HL-60/S4 (cell line): ENCODE measurements at regions not wholly inside any gene's neighbourhood (a gene's known extent, or its start where the extent isn't known, plus 50 kb on each side); places are given as distances from the start of the nearest gene placed in this dataset.

Source experiments
- in situ Hi-C: fragments of 300-500 bp; cut with MboI; formaldehyde crosslinking; loops from 2 replicates; pipeline ENCODE4 v1.14.3; 2022; ENCODE audit warnings: low sequenced_read_pairs

- in situ Hi-C loops: no loop called here
These were observed 78.4 kb upstream of the DAB2 start for GRCh38 chr5:39503155-39503554.

DNA sequence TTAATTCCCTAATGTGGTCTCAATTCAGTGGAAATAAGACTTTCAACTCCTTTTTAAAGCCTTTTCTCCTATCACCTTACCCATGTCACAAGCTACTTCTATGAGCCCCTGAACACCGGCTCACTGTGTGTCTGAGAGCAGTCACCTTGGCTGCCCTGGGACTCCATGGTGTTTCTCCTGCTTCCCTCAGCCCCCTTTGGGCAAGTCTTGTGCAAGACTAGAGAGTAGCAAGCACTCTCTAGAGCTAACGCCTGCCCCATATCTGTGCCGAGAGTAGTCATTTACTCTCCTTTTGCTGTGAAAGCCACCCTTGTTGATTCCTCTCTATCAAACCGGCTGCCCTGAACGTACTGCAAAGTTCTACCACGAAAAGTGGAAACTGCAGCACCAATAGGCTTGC is 77.9 kb upstream of the DAB2 start:
- in situ Hi-C loops: no loop called here

GRCh38 chr5:39501397-39501796 is 76.6 kb upstream of the DAB2 start:
- in situ Hi-C loops: no loop called here

DNA sequence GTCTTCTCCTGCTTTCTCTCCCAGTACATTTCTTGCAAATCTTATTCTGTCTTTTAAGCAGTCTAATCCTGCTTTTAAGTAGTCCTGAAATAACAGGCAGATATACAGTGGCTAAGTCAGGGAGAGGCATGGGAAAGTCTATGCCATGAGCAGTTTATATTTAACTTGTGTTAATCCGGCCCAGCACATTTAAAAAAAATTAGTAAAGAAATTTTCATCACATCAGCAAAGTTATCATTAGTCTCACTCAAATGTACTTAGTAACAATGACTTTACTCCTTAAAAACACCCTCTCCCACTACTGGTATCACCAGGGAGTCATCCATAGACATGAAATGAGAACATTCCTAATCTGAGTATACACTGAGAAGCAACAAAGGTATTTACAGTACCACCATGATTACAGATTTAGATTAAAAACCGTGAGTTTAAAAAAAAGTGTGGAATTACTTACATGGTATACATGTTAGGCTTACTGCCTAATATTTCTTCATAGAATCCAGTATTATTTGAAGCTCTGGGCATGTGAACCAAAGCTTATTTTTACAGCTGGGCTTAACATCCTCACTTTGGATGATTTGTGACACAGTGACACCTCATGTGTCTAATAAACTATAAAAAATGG is 75.9 kb upstream of the DAB2 start:
- in situ Hi-C loops: no loop called here

GRCh38 chr5:39498278-39498952 is 73.6 kb upstream of the DAB2 start:
- in situ Hi-C loops: no loop called here

GRCh38 chr5:39497322-39497721 is 72.5 kb upstream of the DAB2 start:
- in situ Hi-C loops: no loop called here

- in situ Hi-C loops: no loop called here
These were observed 70.4 kb upstream of the DAB2 start for GRCh38 chr5:39495227-39495626.

DNA sequence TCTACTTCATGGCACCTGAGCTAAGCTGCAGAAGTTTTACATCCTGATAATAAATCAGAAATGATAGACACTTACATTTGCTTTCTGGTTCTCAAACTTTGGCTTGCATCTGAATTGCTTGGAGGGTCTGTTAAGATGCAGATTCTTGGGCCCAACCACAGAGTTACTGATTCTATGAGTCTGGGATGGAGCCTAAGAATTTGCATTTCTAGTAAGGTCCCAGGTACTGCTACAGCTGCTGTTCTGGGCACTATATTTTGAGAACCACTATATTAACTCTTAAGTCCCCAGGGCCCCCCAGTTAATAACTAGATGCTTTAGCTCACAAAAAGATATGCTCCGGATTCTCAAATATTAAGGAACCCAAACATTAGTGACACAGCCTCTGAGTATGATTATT is 69.8 kb upstream of the DAB2 start:
- in situ Hi-C loops: no loop called here

GRCh38 chr5:39494107-39494510 is 69.3 kb upstream of the DAB2 start:
- in situ Hi-C loops: no loop called here

GRCh38 chr5:39491210-39491609 is 66.4 kb upstream of the DAB2 start:
- in situ Hi-C loops: no loop called here

DNA sequence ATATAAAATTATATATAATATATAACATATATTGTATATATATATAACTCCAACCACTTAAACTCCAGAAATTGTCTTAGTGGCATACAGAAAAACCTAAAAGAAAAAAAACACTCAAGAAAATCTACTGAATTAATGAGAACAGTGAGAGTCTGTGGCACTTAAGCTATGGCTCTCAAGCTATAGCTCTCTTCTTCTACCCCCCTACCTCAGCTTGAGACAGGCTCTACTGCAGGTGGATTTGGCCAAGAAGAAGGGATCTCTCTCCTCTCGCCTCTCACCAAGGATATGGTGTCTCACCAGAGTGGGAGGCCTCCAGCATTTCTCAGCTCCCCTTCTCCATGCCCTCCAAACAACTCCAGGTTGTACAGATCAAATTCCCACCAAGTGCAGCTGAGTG is 64.5 kb upstream of the DAB2 start:
- in situ Hi-C loops: no loop called here

DNA sequence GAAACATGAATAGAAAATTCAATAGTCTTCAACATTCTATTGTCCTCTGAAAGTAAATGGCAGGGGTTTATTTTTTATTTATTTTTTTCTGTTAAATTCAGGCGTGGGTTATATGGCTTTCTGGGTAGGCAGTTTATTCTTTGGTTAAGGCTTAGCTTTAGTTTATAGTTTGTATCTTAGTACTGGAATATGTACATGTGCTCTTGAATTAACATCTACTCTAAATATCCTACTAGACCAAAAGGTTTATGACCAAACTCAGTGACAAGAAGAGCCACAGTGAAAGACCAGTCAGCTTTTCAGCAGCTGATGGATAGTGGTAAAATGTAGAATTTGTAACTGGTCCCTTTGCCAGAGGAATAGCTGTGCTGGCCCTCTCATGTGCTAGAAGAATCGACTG is 62.0 kb upstream of the DAB2 start:
- in situ Hi-C loops: no loop called here

DNA sequence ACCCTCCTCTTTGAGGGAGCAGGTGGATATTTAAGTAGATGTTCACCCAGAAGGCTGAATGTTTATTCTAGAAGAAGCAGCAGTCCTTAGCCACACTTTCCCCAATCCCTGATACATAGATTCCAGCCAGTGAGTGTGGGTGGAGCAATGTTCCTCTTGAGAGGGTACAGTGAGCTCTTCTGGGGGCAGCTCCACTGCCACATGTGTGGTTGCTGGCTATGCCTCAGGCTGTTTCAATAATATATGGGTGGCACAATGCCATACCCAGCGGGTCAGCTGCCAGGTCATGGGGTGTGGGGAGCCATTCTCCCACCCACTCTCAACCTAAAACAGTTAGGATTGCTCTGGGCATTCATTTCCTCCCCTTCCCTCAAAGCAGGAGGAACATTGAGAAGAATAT is 61.6 kb upstream of the DAB2 start:
- in situ Hi-C loops: no loop called here

DNA sequence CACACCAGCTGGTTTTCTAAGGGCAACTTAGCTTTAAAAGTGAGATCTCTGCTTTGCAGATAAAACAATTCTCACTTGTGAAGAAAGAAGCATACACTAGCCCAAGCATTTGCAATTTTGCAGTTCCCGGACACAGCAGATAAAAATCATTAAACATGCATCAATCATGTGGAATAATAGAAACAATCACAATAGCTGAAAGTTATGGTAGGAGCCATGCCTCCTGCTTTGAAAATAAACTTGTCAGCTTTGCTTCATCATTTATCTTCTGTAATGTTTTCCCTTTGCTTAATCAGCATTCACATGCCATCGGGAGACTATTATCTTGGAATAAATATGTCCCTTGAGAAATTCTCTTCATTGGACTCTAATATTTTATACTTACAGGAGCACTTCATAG is 60.3 kb upstream of the DAB2 start:
- in situ Hi-C loops: no loop called here

- in situ Hi-C loops: no loop called here
These were observed 59.9 kb upstream of the DAB2 start for GRCh38 chr5:39484673-39485072.

DNA sequence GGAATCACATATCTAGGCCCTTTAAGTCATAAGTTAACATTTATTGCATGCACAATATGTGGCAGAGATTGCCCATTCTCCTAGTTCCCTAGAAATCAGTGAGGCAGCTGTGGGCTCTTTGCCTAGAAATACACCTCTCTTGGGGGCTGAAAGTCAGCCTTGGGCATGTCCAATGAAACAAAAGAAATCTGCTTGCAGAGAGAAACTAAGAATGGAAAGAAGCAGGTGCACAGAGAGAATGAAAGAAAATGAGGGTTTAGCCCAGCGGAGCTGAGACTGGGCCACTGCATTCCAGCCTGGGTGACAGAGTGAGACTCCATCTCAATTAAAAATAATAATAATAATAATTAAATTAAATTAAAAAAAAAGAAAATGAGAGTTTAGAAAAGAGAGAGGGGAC is 57.3 kb upstream of the DAB2 start:
- in situ Hi-C loops: no loop called here

DNA sequence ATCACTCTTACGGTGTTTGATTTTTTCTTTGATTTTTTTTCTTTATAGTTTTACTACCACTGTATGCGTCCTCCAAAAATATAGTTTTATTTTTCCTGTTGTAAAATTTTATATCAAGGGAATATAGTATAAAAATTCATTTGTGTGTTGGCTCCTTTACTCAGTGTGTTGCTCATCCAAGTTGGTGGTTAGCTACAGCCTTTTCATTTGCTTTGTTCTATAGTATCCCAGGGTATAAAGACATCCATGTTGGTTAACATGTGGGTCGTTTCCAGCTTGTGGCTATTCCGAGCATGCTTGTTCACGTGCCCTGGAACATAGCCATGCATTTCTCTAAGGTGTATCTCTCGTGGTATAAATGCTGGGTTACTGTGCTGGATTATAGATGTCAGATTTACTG is 54.8 kb upstream of the DAB2 start:
- in situ Hi-C loops: no loop called here

DNA sequence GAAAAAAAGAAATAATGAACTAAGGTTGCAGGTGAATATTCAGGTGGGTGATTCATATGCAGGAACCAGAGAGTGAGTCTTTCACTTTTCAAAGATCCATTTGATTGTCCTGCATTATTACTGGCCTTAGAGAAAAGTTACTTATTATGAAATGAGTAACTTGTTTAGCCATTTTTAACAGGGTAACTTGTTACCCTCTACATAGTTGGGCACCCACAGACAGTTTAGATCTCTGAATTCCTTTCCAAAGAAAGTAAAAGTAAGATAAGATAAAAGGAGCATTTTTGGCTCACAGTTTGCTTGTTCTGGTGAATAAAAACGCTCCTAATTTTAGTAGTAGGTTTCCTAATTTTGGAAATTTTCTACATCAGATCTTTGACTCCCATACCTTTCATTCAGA is 54.1 kb upstream of the DAB2 start:
- in situ Hi-C loops: no loop called here

DNA sequence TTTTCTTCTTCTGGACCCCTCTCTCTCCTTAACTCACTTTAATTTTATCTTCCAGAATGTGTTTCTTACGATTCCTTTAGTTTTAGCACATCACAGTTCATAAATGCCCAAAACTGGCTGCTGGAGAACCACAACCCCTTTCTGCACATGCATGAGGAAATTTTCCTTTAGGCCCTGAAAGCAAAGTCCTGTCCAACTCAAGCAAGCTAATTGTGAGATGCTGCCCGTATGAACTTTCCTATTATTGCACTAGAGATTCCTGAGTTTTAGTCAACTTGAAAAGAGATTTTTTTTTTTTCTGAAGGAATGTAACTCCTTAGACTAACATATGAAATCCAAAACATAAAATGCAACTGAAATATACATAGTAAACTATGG is 52.1 kb upstream of the DAB2 start:
- in situ Hi-C loops: no loop called here

- in situ Hi-C loops: no loop called here
These were observed 51.4 kb upstream of the DAB2 start for GRCh38 chr5:39475881-39476842.

- in situ Hi-C loops: no loop called here
These were observed 50.4 kb upstream of the DAB2 start for GRCh38 chr5:39475159-39475571.
